ENCODE measurements at regions not wholly inside any gene's neighbourhood (a gene's known extent, or its start where the extent isn't known, plus 50 kb on each side); places are given as distances from the start of the nearest gene placed in this dataset.
"Not testable (repeated sequence)": the region's sequence is repeated elsewhere in the genome, so short reads cannot be mapped to it uniquely, and the experiment has no call there.

- no peak overlapping the region for H3K27ac ChIP-seq (ENCODE audit: insufficient read length, low read depth, low read length)
- H3K4me2 ChIP-seq (ENCODE audit: insufficient read depth, insufficient read length, low read length), result no peak overlapping the region
- Mint-ChIP-seq H3K27ac (no peak overlapping the region), H3K4me1 (no peaks in the 10 kb centered on the region), H3K36me3 (ENCODE audit: insufficient read depth in 1 of 3, low read depth in 3 of 3) (no peaks in the 10 kb centered on the region; a peak in 1 of 7 replicates), H3K27me3 (ENCODE audit: low read depth) (peaks cover 29% of the 10 kb centered on the region), H3K9me3 (peaks cover 0 to 3% of the 10 kb centered on the region in 2 experiments; a peak in 2 of 5 replicates), H3K4me3 (no peak overlapping the region)
- H4K91ac ChIP-seq (ENCODE audit: insufficient read length, low read depth, low read length), result no peak overlapping the region
- H3T11ph ChIP-seq (ENCODE audit: low read length), result no peak overlapping the region
- H3K4me1 ChIP-seq (ENCODE audit: insufficient read depth, low read length), result no peaks in the 10 kb centered on the region
- no peak overlapping the region for H3K18ac ChIP-seq (ENCODE audit: insufficient read length, low read depth, low read length)
- no peak overlapping the region for H2BK5ac ChIP-seq (ENCODE audit: insufficient read length, low read length)
- no peak overlapping the region for H3K4ac ChIP-seq (ENCODE audit: low read depth, low read length)
- H2AFZ ChIP-seq (ENCODE audit: low read length), result no peak overlapping the region
- no peaks in the 10 kb centered on the region for H3K79me2 ChIP-seq (ENCODE audit: insufficient read depth, low read length)
- no peak overlapping the region for H2BK12ac ChIP-seq (ENCODE audit: insufficient read length, low read depth, low read length)
- H2BK120ac ChIP-seq (ENCODE audit: low read depth, low read length, poor library complexity, severe bottlenecking), result no peak overlapping the region
- no peak for DNase-seq
- no peak overlapping the region for H4K8ac ChIP-seq (replicated peaks; ENCODE audit: insufficient read length, low read depth, low read length)
- no peak overlapping the region for H3K14ac ChIP-seq (ENCODE audit: insufficient read depth, low read length)
- H3K9me3 ChIP-seq (ENCODE audit: control insufficient read depth, low read depth, low read length), result no peaks in the 10 kb centered on the region
- H3K56ac ChIP-seq (ENCODE audit: insufficient read length, low read depth, low read length), result no peak overlapping the region
- H4K5ac ChIP-seq (ENCODE audit: insufficient read length, low read depth, low read length), result no peak overlapping the region
- no peaks in the 10 kb centered on the region for H4K20me1 ChIP-seq (ENCODE audit: control insufficient read depth, insufficient read depth, insufficient read length)
- no peaks in the 10 kb centered on the region for H3K79me1 ChIP-seq (ENCODE audit: insufficient read depth, low read depth, low read length, poor library complexity, severe bottlenecking)
- H3K23ac ChIP-seq (ENCODE audit: insufficient read length, low read depth, low read length), result no peak overlapping the region
- H2AK5ac ChIP-seq (ENCODE audit: insufficient read length, low read length), result no peak overlapping the region
- no CpG with 5 or more reads among the region's 2 CpGs for WGBS (ENCODE audit: extremely low coverage, insufficient read length, low lambda C conversion rate)
- H3K23me2 ChIP-seq (ENCODE audit: insufficient read length, low read depth, low read length, poor library complexity, severe bottlenecking), result no peaks in the 10 kb centered on the region
- no peak overlapping the region for H2BK20ac ChIP-seq (ENCODE audit: low read depth, low read length, poor library complexity, severe bottlenecking)
- no peak for TF ChIP-seq CTCF (conservative IDR thresholded peaks at IDR 0.05)
- no peaks in the 10 kb centered on the region for H3K27me3 ChIP-seq (ENCODE audit: insufficient read depth, low read length)
- H3K9ac ChIP-seq (ENCODE audit: extremely low read depth, insufficient read length, low read length), result no peak overlapping the region
- no peak overlapping the region for H2BK15ac ChIP-seq (ENCODE audit: low read depth, low read length)
Measured at GRCh38 chr5:176144508-176144907, 93.7 kb upstream of the SIMC1 start.

GRCh38 chr5:176149948-176150347 lies 88.3 kb upstream of the SIMC1 start:
- H4K20me1 ChIP-seq (ENCODE audit: control insufficient read depth, insufficient read depth, insufficient read length); H2AFZ ChIP-seq (ENCODE audit: low read length); H3K4me3 Mint-ChIP-seq; H3K27me3 ChIP-seq (ENCODE audit: insufficient read depth, low read length); H2BK12ac ChIP-seq (ENCODE audit: insufficient read length, low read depth, low read length); H3K56ac ChIP-seq (ENCODE audit: insufficient read length, low read depth, low read length); H3K4ac ChIP-seq (ENCODE audit: low read depth, low read length); H3K79me1 ChIP-seq (ENCODE audit: insufficient read depth, low read depth, low read length, poor library complexity, severe bottlenecking); H3K23me2 ChIP-seq (ENCODE audit: insufficient read length, low read depth, low read length, poor library complexity, severe bottlenecking); H2BK15ac ChIP-seq (ENCODE audit: low read depth, low read length); H3T11ph ChIP-seq (ENCODE audit: low read length); H4K91ac ChIP-seq (ENCODE audit: insufficient read length, low read depth, low read length); H3K9me3 ChIP-seq (ENCODE audit: control insufficient read depth, low read depth, low read length); H2BK120ac ChIP-seq (ENCODE audit: low read depth, low read length, poor library complexity, severe bottlenecking); H2BK5ac ChIP-seq (ENCODE audit: insufficient read length, low read length); H3K27ac ChIP-seq (ENCODE audit: insufficient read length, low read depth, low read length); H3K23ac ChIP-seq (ENCODE audit: insufficient read length, low read depth, low read length); H3K14ac ChIP-seq (ENCODE audit: insufficient read depth, low read length); H3K36me3 Mint-ChIP-seq (ENCODE audit: insufficient read depth in 1 of 3, low read depth in 3 of 3); H2AK5ac ChIP-seq (ENCODE audit: insufficient read length, low read length); H3K4me2 ChIP-seq (ENCODE audit: insufficient read depth, insufficient read length, low read length); H2BK20ac ChIP-seq (ENCODE audit: low read depth, low read length, poor library complexity, severe bottlenecking); H3K27ac Mint-ChIP-seq; H4K8ac ChIP-seq (replicated peaks; ENCODE audit: insufficient read length, low read depth, low read length); H3K79me2 ChIP-seq (ENCODE audit: insufficient read depth, low read length); H4K5ac ChIP-seq (ENCODE audit: insufficient read length, low read depth, low read length); H3K4me1 ChIP-seq (ENCODE audit: insufficient read depth, low read length); H3K9me3 Mint-ChIP-seq; H3K18ac ChIP-seq (ENCODE audit: insufficient read length, low read depth, low read length); H3K9ac ChIP-seq (ENCODE audit: extremely low read depth, insufficient read length, low read length); DNase-seq: not testable (repeated sequence)
- Mint-ChIP-seq H3K27me3 (ENCODE audit: low read depth) (peaks cover 11% of the 10 kb centered on the region), H3K4me1 (peaks cover 14 to 23% of the 10 kb centered on the region in 2 experiments)
- WGBS (ENCODE audit: extremely low coverage, insufficient read length, low lambda C conversion rate), result no CpG with 5 or more reads among the region's 3 CpGs

All from H9 (cell line).